Fibroblast of villous mesenchyme (primary cell): ENCODE measurements at regions not wholly inside any gene's neighbourhood (a gene's known extent, or its start where the extent isn't known, plus 50 kb on each side); places are given as distances from the start of the nearest gene placed in this dataset.

Source experiments
- DNase-seq: peaks from one replicate; pipeline ENCODE4 v3.0.0-alpha.2; 2010; ENCODE audit warnings: low read depth
- H3K4me3 ChIP-seq: 2 replicates; pipeline ENCODE4 v1.5.1; 2011; ENCODE audit warnings: low read depth, mild to moderate bottlenecking, low read length
- TF ChIP-seq, protein P1 (sequence below): IDR thresholded peaks from 2 replicates; pipeline ENCODE4 v1.5.1; 2012; ENCODE audit warnings: low read depth, mild to moderate bottlenecking, low read length; ENCODE audit not compliant: insufficient read depth

DNA sequence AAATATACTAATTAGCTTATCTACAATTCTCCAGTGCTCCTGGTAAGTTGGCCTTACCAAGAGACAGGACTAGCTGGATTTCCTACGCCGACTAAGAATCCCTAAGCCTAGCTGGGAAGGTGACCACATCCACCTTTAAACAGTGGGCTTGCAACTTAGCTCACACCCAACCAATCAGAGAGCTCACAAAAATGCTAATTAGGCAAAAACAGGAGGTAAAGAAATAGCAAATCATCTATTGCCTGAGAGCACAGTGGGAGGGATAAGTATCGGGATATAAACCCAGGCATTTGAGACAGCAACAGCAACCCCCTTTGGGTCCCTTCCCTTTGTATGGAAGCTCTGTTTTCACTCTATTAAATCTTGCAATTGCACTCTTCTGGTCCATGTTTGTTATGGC, 1025.0 kb downstream of the RAB28 start:
- no peak overlapping the region for H3K4me3 ChIP-seq
- TF ChIP-seq, protein P1, sequence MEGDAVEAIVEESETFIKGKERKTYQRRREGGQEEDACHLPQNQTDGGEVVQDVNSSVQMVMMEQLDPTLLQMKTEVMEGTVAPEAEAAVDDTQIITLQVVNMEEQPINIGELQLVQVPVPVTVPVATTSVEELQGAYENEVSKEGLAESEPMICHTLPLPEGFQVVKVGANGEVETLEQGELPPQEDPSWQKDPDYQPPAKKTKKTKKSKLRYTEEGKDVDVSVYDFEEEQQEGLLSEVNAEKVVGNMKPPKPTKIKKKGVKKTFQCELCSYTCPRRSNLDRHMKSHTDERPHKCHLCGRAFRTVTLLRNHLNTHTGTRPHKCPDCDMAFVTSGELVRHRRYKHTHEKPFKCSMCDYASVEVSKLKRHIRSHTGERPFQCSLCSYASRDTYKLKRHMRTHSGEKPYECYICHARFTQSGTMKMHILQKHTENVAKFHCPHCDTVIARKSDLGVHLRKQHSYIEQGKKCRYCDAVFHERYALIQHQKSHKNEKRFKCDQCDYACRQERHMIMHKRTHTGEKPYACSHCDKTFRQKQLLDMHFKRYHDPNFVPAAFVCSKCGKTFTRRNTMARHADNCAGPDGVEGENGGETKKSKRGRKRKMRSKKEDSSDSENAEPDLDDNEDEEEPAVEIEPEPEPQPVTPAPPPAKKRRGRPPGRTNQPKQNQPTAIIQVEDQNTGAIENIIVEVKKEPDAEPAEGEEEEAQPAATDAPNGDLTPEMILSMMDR = no peak
- DNase-seq = no peak

DNA sequence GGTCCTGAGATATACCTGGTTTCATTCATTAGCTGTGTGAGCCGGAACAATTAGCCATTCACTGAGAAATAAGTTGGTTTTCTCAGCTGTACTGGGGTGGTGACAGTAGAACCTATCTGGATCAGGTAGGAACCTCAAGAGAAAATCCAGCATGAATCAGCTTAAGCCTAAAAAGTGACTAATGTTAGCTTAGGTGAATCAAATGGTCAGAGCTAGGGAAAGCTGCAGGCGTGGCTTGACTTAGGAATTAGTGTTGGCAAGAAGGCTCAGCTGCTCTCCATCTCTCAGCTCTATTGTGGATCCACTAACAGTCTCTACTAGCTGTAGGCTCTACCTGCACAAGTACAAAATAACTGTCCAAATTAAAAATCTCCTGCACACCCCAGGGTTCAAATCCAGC, 1025.5 kb downstream of the RAB28 start:
- H3K4me3 ChIP-seq = no peak overlapping the region
- no peak for DNase-seq
- TF ChIP-seq, protein P1 = no peak

DNA sequence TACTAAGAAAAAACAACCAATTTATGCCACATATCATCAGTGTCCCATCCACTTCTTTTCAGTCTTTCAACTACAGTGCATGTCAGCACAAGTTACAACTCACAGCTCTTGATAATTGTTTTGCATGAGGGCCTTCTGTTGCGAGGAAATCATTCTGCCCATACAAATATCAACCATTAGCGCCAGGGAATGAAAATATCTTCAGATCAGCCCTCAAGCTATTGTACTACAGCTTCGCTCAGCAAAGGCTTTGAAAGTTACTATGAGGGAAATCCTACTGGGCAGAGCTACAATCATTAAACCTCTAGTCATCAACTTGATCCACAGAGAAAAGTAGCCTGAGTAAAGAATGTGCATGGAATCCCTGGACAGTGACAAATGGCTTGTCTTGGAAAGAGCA, 1023.6 kb upstream of the HS3ST1 start:
- no peak overlapping the region for H3K4me3 ChIP-seq
- TF ChIP-seq, protein P1 = no peak
- no peak for DNase-seq

DNA sequence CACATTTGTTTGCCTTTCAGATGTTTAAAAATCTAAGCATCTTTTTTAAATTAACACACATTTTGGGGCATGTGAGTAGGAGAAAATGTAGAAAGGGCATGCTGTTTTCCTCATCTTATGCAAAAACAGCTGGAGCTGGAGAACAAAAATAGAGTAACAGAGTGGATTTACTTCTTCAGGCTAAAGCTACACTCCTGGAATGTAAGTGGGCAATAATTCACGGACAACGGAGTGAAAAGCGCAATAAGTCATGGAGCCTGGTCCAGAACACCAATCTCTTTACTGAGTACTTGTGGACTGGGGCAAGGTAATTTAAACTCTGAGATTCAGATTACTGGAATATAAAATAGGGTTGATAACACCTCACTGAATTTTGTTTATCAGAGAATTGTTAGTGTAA, 1018.8 kb upstream of the HS3ST1 start:
- no peak overlapping the region for H3K4me3 ChIP-seq
- TF ChIP-seq, protein P1 = no peak
- no peak for DNase-seq

DNA sequence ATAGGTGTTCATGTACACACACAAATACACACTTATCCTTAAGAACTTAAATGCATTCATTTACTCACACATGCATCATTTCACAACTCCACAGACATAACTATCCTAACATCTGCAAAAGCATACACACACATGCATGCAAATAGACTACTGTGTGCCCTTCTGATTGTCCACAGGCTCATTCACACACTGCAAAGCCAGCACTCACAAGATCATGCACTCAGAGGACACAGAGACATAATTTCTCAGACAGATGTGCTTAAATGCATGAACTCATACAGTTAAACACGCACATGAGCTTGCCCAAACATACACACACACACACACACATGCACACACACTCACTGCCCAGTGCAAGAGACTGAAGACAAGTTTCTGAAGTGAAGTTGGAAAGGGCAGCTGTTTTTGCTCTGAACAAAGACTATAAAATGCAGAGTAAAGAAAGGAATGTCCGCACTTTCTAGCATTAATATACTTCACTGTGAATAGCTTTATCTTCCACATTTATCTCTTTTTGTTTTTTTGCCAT, 1018.0 kb upstream of the HS3ST1 start:
- no peak overlapping the region for H3K4me3 ChIP-seq
- TF ChIP-seq, protein P1 = no peak
- no peak for DNase-seq

DNA sequence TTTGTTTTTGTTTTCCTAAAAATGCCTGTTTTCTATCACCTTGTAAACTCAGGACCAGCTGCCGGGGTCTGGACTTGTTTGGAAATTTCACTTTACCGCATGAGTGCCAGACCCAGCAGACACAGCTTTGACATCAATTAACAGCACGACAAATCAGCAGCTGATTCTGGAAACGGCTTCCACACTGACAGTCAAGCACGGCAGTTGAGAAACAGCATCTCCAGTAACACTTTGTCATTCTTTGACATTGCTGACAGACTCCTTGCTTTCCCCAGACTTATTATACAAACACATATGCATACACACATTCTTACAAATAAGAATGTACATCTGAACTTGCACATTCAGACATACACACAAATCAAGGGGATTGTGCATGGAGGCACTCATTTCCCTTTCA, 1017.6 kb upstream of the HS3ST1 start:
- no peak overlapping the region for H3K4me3 ChIP-seq
- TF ChIP-seq, protein P1 = no peak
- DNase-seq = no peak

DNA sequence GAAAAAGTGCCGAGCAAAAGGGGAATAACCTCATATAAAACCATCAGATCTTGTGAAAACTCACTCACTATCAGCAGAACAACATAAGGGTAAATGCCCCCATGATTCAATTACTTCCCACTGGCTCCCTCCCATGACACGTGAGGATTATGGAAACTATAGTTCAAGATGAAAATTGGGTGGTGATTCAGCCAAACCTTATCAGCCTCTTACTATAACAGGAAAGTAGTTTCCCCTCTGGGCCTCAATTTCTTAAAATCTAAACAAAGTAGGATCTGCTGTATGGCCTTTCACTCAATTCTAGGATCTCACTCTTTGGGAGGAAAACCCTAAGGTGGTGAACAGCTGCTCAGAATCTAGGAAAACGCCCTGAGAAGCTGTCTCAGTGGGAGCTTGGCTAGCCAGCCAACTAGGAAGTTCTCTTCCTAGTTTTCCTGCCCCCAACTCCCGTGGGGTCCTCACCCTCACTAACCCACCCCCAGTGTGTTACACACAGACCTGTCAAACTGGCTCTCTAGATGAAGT, 1017.1 kb upstream of the HS3ST1 start:
- DNase-seq = no peak
- no peak overlapping the region for H3K4me3 ChIP-seq
- TF ChIP-seq, protein P1 = no peak
